Activated CD4-positive, CD25-positive, alpha-beta regulatory T cell treated with anti-CD3 and anti-CD28 coated beads, Interleukin-2, amount 50 U/mL, for 16 hours (primary cell): ENCODE measurements at regions not wholly inside any gene's neighbourhood (a gene's known extent, or its start where the extent isn't known, plus 50 kb on each side); places are given as distances from the start of the nearest gene placed in this dataset.

Experiments used
- DNase-seq: peaks from one replicate; pipeline ENCODE4 v3.0.0-alpha.2; 2020; ENCODE audit warnings: low read depth, low spot score

GRCh38 chr7:50209461-50210135 lies 94.9 kb upstream of the IKZF1 start:
- no peak for DNase-seq

GRCh38 chr7:50208378-50208982 lies 96.0 kb upstream of the IKZF1 start:
- no peak for DNase-seq

GRCh38 chr7:50207686-50208255 lies 96.7 kb upstream of the IKZF1 start:
- no peak for DNase-seq

- no peak for DNase-seq
Observed at GRCh38 chr7:50207251-50207564, 97.3 kb upstream of the IKZF1 start.

- DNase-seq, result no peak
Observed at GRCh38 chr7:50206453-50207250, 97.9 kb upstream of the IKZF1 start.

GRCh38 chr7:50205011-50205410 lies 99.5 kb upstream of the IKZF1 start:
- no peak for DNase-seq

- no peak for DNase-seq
Observed at GRCh38 chr7:50204581-50204980, 99.9 kb upstream of the IKZF1 start.

- no peak for DNase-seq
Observed at GRCh38 chr7:50203521-50203920, 101.0 kb upstream of the IKZF1 start.

- DNase-seq, result no peak
Observed at GRCh38 chr7:50202052-50202555, 102.4 kb upstream of the IKZF1 start.

GRCh38 chr7:50199824-50200223 lies 104.7 kb upstream of the IKZF1 start:
- no peak for DNase-seq

GRCh38 chr7:50197549-50197948 lies 104.5 kb upstream of the ZPBP start:
- DNase-seq, result peak; percentile 28

GRCh38 chr7:50196719-50197118 lies 103.7 kb upstream of the ZPBP start:
- DNase-seq, result no peak

GRCh38 chr7:50190776-50191175 lies 97.7 kb upstream of the ZPBP start:
- no peak for DNase-seq

- no peak for DNase-seq
Observed at GRCh38 chr7:50189371-50189770, 96.3 kb upstream of the ZPBP start.

GRCh38 chr7:50185951-50186682 lies 93.1 kb upstream of the ZPBP start:
- DNase-seq, result no peak

- DNase-seq, result no peak
Observed at GRCh38 chr7:50185208-50185607, 92.2 kb upstream of the ZPBP start.

- no peak for DNase-seq
Observed at GRCh38 chr7:50184271-50184990, 91.4 kb upstream of the ZPBP start.

GRCh38 chr7:50182759-50183158 lies 89.7 kb upstream of the ZPBP start:
- no peak for DNase-seq

- DNase-seq, result no peak
Observed at GRCh38 chr7:50181081-50181480, 88.0 kb upstream of the ZPBP start.

- DNase-seq, result no peak
Observed at GRCh38 chr7:50178166-50178565, 85.1 kb upstream of the ZPBP start.

GRCh38 chr7:50174948-50175347 lies 81.9 kb upstream of the ZPBP start:
- no peak for DNase-seq
